Neural cell (in vitro differentiated cells): ENCODE measurements at regions not wholly inside any gene's neighbourhood (a gene's known extent, or its start where the extent isn't known, plus 50 kb on each side); places are given as distances from the start of the nearest gene placed in this dataset.

Experiments
- H2AFZ ChIP-seq: fragments of 200-600, 300-800 bp; sonication (generic), shearing (Covaris generic); 2 replicates; pipeline ENCODE4 v1.6.0; 2014; ENCODE audit warnings: low read depth, mild to moderate bottlenecking, antibody characterized with exemption, low read length, moderate library complexity
- H3F3A ChIP-seq: fragments of 200-600 bp; shearing (Covaris generic); 2 replicates; pipeline ENCODE4 v1.6.1; 2016; ENCODE audit warnings: mild to moderate bottlenecking, moderate library complexity, mixed read lengths, antibody characterized with exemption, low read length; ENCODE audit not compliant: insufficient read depth, poor library complexity, severe bottlenecking
- H3K27ac ChIP-seq: fragments of 200-600, 300-800 bp; sonication (generic), shearing (Covaris generic); 2 replicates; pipeline ENCODE4 v1.5.1; 2014; ENCODE audit warnings: mild to moderate bottlenecking, low read length, moderate library complexity
- H3K27me3 ChIP-seq: fragments of 300-800, 200-600 bp; sonication (generic), shearing (Covaris generic); 2 replicates; pipeline ENCODE4 v1.6.0; 2014; ENCODE audit warnings: mild to moderate bottlenecking, low read depth, low read length, moderate library complexity; ENCODE audit not compliant: insufficient read depth
- H3K36me3 ChIP-seq: fragments of 300-800, 200-600 bp; sonication (generic), shearing (Covaris generic); 2 replicates; pipeline ENCODE4 v1.5.1; 2014; ENCODE audit warnings: mild to moderate bottlenecking, antibody characterized with exemption, low read length, moderate library complexity; ENCODE audit not compliant: insufficient read depth
- H3K4me2 ChIP-seq: fragments of 300-800, 200-600 bp; sonication (generic), shearing (Covaris generic); 2 replicates; pipeline ENCODE4 v1.6.0; 2014; ENCODE audit warnings: mild to moderate bottlenecking, low read length
- H3K4me3 ChIP-seq: fragments of 300-800, 200-600 bp; sonication (generic), shearing (Covaris generic); 2 replicates; pipeline ENCODE4 v1.5.1; 2014; ENCODE audit warnings: mild to moderate bottlenecking, low read length, moderate library complexity
- H3K79me2 ChIP-seq: fragments of 200-600 bp; shearing (Covaris generic); replicated peaks from 2 replicates; pipeline ENCODE4 v1.6.0; 2014; ENCODE audit warnings: mild to moderate bottlenecking, low read length, moderate library complexity; ENCODE audit not compliant: insufficient read depth
- H3K9ac ChIP-seq: fragments of 300-800, 200-600 bp; sonication (generic), shearing (Covaris generic); 2 replicates; pipeline ENCODE4 v1.6.1; 2016; ENCODE audit warnings: mild to moderate bottlenecking, low read length, mixed read lengths
- H3K9me2 ChIP-seq: fragments of 200-600 bp; shearing (Covaris generic); 2 replicates; pipeline ENCODE4 v1.6.1; 2016; ENCODE audit warnings: mild to moderate bottlenecking, low read length, mixed read lengths; ENCODE audit not compliant: insufficient read depth
- H3K9me3 ChIP-seq: fragments of 200-600, 300-800 bp; sonication (generic), shearing (Covaris generic); 2 replicates; pipeline ENCODE4 v1.6.1; 2016; ENCODE audit warnings: mild to moderate bottlenecking, mixed run types, low read length, moderate library complexity, mixed read lengths
- H4K20me1 ChIP-seq: fragments of 200-600 bp; shearing (Covaris generic); 2 replicates; pipeline ENCODE4 v1.6.1; 2016; ENCODE audit warnings: mild to moderate bottlenecking, mixed run types; ENCODE audit not compliant: insufficient read depth
- EP300 ChIP-seq: fragments of 450-650 bp; conservative IDR thresholded peaks from 2 replicates; pipeline ENCODE4 v1.6.1; 2014; ENCODE audit warnings: antibody characterized with exemption, mild to moderate bottlenecking, moderate library complexity; ENCODE audit not compliant: poor library complexity, severe bottlenecking
- EZH2 ChIP-seq: fragments of 200-600, 300-800 bp; shearing (Covaris generic), sonication (generic); IDR thresholded peaks from 2 replicates; pipeline ENCODE4 v1.6.1; 2014; ENCODE audit warnings: antibody characterized with exemption, low read length, borderline replicate concordance, mild to moderate bottlenecking; ENCODE audit not compliant: insufficient read depth, poor library complexity, severe bottlenecking
- MXI1 ChIP-seq: fragments of 450-650 bp; conservative IDR thresholded peaks from 2 replicates; pipeline ENCODE4 v1.6.1; 2014; ENCODE audit warnings: antibody characterized with exemption, mild to moderate bottlenecking; ENCODE audit not compliant: poor library complexity, severe bottlenecking
- POLR2AphosphoS5 ChIP-seq: IDR thresholded peaks from 2 replicates; pipeline ENCODE4 v1.6.1; 2012
- RAD21 ChIP-seq: fragments of 450-650 bp; conservative IDR thresholded peaks from 2 replicates; pipeline ENCODE4 v1.6.1; 2014; ENCODE audit warnings: antibody characterized with exemption, mild to moderate bottlenecking, moderate library complexity
- SMC3 ChIP-seq: fragments of 450-650 bp; conservative IDR thresholded peaks from 2 replicates; pipeline ENCODE4 v1.6.1; 2014; ENCODE audit warnings: antibody characterized with exemption, mild to moderate bottlenecking, moderate library complexity; ENCODE audit not compliant: poor library complexity
- TAF1 ChIP-seq: IDR thresholded peaks from 2 replicates; pipeline ENCODE4 v1.6.1; 2012; ENCODE audit warnings: low read depth
- TF ChIP-seq, protein P1 (sequence below): IDR thresholded peaks from 2 replicates; pipeline ENCODE4 v1.6.1; 2012; ENCODE audit warnings: borderline replicate concordance
- TF ChIP-seq, protein P2 (sequence below): fragments of 450-650 bp; IDR thresholded peaks from 2 replicates; pipeline ENCODE4 v1.5.1; 2014; ENCODE audit warnings: antibody characterized with exemption, mild to moderate bottlenecking, moderate library complexity; ENCODE audit not compliant: poor library complexity, severe bottlenecking

DNA sequence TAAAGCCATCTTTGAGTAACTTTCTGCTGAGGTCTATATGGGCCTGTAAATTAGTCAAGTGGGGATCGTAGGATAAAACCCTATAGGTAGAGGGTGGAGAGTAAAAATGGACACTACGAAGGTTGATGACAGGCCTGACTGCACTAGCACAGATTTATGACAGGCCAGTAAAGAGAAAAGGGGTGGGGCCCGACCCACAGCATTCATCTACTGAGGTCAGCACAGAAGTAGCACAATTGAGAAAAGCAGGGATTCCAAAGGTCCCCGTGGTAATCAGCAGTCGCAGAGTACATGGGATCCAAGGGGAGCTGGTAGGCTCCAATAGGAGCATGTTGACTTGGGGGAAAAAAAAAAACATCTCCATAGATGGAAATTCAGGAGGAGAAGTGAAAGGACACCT, 660.4 kb downstream of the TFAP2A start:
- Histone ChIP-seq H4K20me1 (no peaks in the 10 kb centered on the region), H3K79me2 (no peaks in the 10 kb centered on the region), H3K9ac (no peak overlapping the region), H3K36me3 (no peaks in the 10 kb centered on the region), H3F3A (no peaks in the 10 kb centered on the region), H2AFZ (no peak overlapping the region), H3K27me3 (no peaks in the 10 kb centered on the region), H3K9me3 (no peaks in the 10 kb centered on the region), H3K4me2 (no peak overlapping the region), H3K27ac (no peak overlapping the region), H3K9me2 (no peaks in the 10 kb centered on the region), H3K4me3 (no peak overlapping the region)
- TF ChIP-seq, protein P1, sequence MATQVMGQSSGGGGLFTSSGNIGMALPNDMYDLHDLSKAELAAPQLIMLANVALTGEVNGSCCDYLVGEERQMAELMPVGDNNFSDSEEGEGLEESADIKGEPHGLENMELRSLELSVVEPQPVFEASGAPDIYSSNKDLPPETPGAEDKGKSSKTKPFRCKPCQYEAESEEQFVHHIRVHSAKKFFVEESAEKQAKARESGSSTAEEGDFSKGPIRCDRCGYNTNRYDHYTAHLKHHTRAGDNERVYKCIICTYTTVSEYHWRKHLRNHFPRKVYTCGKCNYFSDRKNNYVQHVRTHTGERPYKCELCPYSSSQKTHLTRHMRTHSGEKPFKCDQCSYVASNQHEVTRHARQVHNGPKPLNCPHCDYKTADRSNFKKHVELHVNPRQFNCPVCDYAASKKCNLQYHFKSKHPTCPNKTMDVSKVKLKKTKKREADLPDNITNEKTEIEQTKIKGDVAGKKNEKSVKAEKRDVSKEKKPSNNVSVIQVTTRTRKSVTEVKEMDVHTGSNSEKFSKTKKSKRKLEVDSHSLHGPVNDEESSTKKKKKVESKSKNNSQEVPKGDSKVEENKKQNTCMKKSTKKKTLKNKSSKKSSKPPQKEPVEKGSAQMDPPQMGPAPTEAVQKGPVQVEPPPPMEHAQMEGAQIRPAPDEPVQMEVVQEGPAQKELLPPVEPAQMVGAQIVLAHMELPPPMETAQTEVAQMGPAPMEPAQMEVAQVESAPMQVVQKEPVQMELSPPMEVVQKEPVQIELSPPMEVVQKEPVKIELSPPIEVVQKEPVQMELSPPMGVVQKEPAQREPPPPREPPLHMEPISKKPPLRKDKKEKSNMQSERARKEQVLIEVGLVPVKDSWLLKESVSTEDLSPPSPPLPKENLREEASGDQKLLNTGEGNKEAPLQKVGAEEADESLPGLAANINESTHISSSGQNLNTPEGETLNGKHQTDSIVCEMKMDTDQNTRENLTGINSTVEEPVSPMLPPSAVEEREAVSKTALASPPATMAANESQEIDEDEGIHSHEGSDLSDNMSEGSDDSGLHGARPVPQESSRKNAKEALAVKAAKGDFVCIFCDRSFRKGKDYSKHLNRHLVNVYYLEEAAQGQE = no peak
- TF ChIP-seq RAD21 (no peak), TAF1 (no peak), MXI1 (no peak), SMC3 (no peak), EZH2 (no peak), EP300 (no peak), POLR2AphosphoS5 (no peak)
- TF ChIP-seq, protein P2, sequence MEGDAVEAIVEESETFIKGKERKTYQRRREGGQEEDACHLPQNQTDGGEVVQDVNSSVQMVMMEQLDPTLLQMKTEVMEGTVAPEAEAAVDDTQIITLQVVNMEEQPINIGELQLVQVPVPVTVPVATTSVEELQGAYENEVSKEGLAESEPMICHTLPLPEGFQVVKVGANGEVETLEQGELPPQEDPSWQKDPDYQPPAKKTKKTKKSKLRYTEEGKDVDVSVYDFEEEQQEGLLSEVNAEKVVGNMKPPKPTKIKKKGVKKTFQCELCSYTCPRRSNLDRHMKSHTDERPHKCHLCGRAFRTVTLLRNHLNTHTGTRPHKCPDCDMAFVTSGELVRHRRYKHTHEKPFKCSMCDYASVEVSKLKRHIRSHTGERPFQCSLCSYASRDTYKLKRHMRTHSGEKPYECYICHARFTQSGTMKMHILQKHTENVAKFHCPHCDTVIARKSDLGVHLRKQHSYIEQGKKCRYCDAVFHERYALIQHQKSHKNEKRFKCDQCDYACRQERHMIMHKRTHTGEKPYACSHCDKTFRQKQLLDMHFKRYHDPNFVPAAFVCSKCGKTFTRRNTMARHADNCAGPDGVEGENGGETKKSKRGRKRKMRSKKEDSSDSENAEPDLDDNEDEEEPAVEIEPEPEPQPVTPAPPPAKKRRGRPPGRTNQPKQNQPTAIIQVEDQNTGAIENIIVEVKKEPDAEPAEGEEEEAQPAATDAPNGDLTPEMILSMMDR = no peak

DNA sequence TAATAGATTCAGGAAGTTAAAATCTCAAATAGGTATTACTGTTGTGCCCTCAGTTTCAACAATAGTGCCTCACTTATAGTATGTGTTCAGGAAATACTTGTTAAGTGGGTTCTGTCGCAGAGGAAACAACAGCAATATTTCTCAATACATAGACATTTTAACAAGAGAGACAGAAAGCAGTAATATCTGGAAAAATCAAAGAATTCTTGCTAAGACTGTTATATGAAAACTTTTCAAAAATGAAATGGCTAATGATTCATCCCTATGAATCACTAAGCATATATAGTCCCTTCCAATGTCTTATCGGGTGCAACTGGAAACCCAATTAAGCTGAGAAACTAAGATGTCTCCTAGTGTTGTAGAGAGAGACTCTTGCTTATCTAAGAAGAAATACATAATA, 668.9 kb downstream of the TFAP2A start:
- no peaks in the 10 kb centered on the region for H3K27me3 ChIP-seq
- H3K9ac ChIP-seq = no peak overlapping the region
- TF ChIP-seq, protein P2 = no peak
- no peak overlapping the region for H3K4me3 ChIP-seq
- H3K36me3 ChIP-seq = no peaks in the 10 kb centered on the region
- no peak overlapping the region for H3K27ac ChIP-seq
- no peaks in the 10 kb centered on the region for H3K79me2 ChIP-seq
- H3F3A ChIP-seq = no peaks in the 10 kb centered on the region
- no peaks in the 10 kb centered on the region for H3K9me3 ChIP-seq
- H4K20me1 ChIP-seq = no peaks in the 10 kb centered on the region
- no peak overlapping the region for H3K4me2 ChIP-seq
- H2AFZ ChIP-seq = no peak overlapping the region
- no peaks in the 10 kb centered on the region for H3K9me2 ChIP-seq
